ENCODE measurements at regions not wholly inside any gene's neighbourhood (a gene's known extent, or its start where the extent isn't known, plus 50 kb on each side); places are given as distances from the start of the nearest gene placed in this dataset.

- TF ChIP-seq CTCF (conservative IDR thresholded peaks at IDR 0.05; ENCODE audit: low read length), result no peak
- no peak for TF ChIP-seq EZH2phosphoT487 (IDR thresholded peaks at IDR 0.05; ENCODE audit: borderline replicate concordance, low read depth, low read length)
These were observed 51.5 kb upstream of the RGPD4 start for GRCh38 chr2:107775211-107775610.
